ENCODE measurements at regions not wholly inside any gene's neighbourhood (a gene's known extent, or its start where the extent isn't known, plus 50 kb on each side); places are given as distances from the start of the nearest gene placed in this dataset.

- intact Hi-C loops (cut with micrococcal nuclease) = no loop called here
Observed at GRCh38 chr5:165837286-165837685, 2331.9 kb downstream of the MAT2B start.

GRCh38 chr5:165844571-165844970 lies 2339.2 kb downstream of the MAT2B start:
- intact Hi-C loops (cut with micrococcal nuclease) = no loop called here

- intact Hi-C loops (cut with micrococcal nuclease) = no loop called here
Observed at GRCh38 chr5:165858118-165858517, 2352.7 kb downstream of the MAT2B start.

GRCh38 chr5:165859251-165859650 lies 2353.8 kb downstream of the MAT2B start:
- intact Hi-C loops (cut with micrococcal nuclease) = no loop called here

- intact Hi-C loops (cut with micrococcal nuclease) = no loop called here
Observed at GRCh38 chr5:165863239-165863638, 2357.8 kb downstream of the MAT2B start.

GRCh38 chr5:165871291-165871690 lies 2365.9 kb downstream of the MAT2B start:
- intact Hi-C loops (cut with micrococcal nuclease) = no loop called here

- intact Hi-C loops (cut with micrococcal nuclease) = no loop called here
Observed at GRCh38 chr5:165874851-165875250, 2369.4 kb downstream of the MAT2B start.

GRCh38 chr5:165876538-165876937 lies 2371.1 kb downstream of the MAT2B start:
- intact Hi-C loops (cut with micrococcal nuclease) = no loop called here

GRCh38 chr5:165877475-165877874 lies 2372.1 kb downstream of the MAT2B start:
- intact Hi-C loops (cut with micrococcal nuclease) = no loop called here

- intact Hi-C loops (cut with micrococcal nuclease) = no loop called here
Observed at GRCh38 chr5:165881259-165881658, 2375.8 kb downstream of the MAT2B start.

- intact Hi-C loops (cut with micrococcal nuclease) = no loop called here
Observed at GRCh38 chr5:165882099-165882498, 2376.7 kb downstream of the MAT2B start.

GRCh38 chr5:165885623-165886350 lies 2380.4 kb downstream of the MAT2B start:
- intact Hi-C loops (cut with micrococcal nuclease) = no loop called here

- intact Hi-C loops (cut with micrococcal nuclease) = no loop called here
Observed at GRCh38 chr5:165887147-165887546, 2381.7 kb downstream of the MAT2B start.

- intact Hi-C loops (cut with micrococcal nuclease) = no loop called here
Observed at GRCh38 chr5:165892383-165892782, 2387.0 kb downstream of the MAT2B start.

- intact Hi-C loops (cut with micrococcal nuclease) = no loop called here
Observed at GRCh38 chr5:165894916-165895315, 2389.5 kb downstream of the MAT2B start.

GRCh38 chr5:165903835-165904234 lies 2387.6 kb upstream of the WWC1 start:
- intact Hi-C loops (cut with micrococcal nuclease) = no loop called here

GRCh38 chr5:165906871-165907270 lies 2384.6 kb upstream of the WWC1 start:
- intact Hi-C loops (cut with micrococcal nuclease) = no loop called here

- intact Hi-C loops (cut with micrococcal nuclease) = loop anchor here (5.0 kb wide), 1 partner anchor 81 kb away; no protein-coding TSS in a partner anchor
Observed at GRCh38 chr5:165913059-165913458, 2378.4 kb upstream of the WWC1 start.

- intact Hi-C loops (cut with micrococcal nuclease) = loop anchor here (5.0 kb wide), 1 partner anchor 82 kb away; no protein-coding TSS in a partner anchor
Observed at GRCh38 chr5:165914456-165914855, 2377.0 kb upstream of the WWC1 start.

- intact Hi-C loops (cut with micrococcal nuclease) = no loop called here
Observed at GRCh38 chr5:165919196-165919595, 2372.2 kb upstream of the WWC1 start.

GRCh38 chr5:165920655-165921054 lies 2370.8 kb upstream of the WWC1 start:
- intact Hi-C loops (cut with micrococcal nuclease) = no loop called here

- intact Hi-C loops (cut with micrococcal nuclease) = no loop called here
Observed at GRCh38 chr5:165928971-165929370, 2362.5 kb upstream of the WWC1 start.

GRCh38 chr5:165940541-165940940 lies 2350.9 kb upstream of the WWC1 start:
- intact Hi-C loops (cut with micrococcal nuclease) = no loop called here

Measured in T-helper 1 cell treated with Interleukin-12 subunit alpha and Interleukin-12 subunit beta and Interleukin-4 antibody, amounts not matched to agents 30 ng/mL and 1 ng/mL, for 36 hours (primary cell).